ENCODE measurements at regions not wholly inside any gene's neighbourhood (a gene's known extent, or its start where the extent isn't known, plus 50 kb on each side); places are given as distances from the start of the nearest gene placed in this dataset.

DNA sequence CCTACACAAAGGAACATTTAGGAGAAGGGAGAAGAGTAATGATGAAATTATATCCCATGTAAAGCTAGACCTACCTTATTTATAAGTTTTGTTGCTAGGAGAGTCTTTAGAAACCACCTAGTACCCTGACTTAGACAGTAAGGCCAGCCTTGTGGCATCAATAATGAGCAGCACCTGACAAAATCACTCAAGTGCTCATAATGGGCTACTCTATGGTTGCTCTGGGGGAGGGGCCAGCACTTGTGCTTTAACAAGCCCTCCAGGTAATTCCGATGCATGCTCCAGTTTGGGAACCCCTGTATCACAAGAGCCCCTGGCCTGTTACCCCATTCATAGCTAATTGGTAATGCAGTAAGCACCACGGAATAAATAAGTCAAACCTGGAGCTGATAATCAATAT, 102.9 kb upstream of the ALK start:
- Histone ChIP-seq H3K9me3 (no peaks in the 10 kb centered on the region), H3K27me3 (peaks cover 21% of the 10 kb centered on the region), H3K4me1 (peaks cover 10% of the 10 kb centered on the region), H3K4me3 (no peak overlapping the region), H3K36me3 (no peaks in the 10 kb centered on the region), H3K27ac (no peak overlapping the region)
- TF ChIP-seq EP300 (IDR thresholded peaks at IDR 0.05) (no peak), POLR2A (IDR thresholded peaks at IDR 0.05) (no peak), POLR2AphosphoS5 (IDR thresholded peaks at IDR 0.05) (no peak)
- TF ChIP-seq, protein P1, sequence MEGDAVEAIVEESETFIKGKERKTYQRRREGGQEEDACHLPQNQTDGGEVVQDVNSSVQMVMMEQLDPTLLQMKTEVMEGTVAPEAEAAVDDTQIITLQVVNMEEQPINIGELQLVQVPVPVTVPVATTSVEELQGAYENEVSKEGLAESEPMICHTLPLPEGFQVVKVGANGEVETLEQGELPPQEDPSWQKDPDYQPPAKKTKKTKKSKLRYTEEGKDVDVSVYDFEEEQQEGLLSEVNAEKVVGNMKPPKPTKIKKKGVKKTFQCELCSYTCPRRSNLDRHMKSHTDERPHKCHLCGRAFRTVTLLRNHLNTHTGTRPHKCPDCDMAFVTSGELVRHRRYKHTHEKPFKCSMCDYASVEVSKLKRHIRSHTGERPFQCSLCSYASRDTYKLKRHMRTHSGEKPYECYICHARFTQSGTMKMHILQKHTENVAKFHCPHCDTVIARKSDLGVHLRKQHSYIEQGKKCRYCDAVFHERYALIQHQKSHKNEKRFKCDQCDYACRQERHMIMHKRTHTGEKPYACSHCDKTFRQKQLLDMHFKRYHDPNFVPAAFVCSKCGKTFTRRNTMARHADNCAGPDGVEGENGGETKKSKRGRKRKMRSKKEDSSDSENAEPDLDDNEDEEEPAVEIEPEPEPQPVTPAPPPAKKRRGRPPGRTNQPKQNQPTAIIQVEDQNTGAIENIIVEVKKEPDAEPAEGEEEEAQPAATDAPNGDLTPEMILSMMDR (IDR thresholded peaks at IDR 0.05), result no peak
- 96% methylated on average over 2 of the region's 2 CpGs for WGBS
- no peak for DNase-seq (ENCODE audit: low spot score in 2 of 2)

DNA sequence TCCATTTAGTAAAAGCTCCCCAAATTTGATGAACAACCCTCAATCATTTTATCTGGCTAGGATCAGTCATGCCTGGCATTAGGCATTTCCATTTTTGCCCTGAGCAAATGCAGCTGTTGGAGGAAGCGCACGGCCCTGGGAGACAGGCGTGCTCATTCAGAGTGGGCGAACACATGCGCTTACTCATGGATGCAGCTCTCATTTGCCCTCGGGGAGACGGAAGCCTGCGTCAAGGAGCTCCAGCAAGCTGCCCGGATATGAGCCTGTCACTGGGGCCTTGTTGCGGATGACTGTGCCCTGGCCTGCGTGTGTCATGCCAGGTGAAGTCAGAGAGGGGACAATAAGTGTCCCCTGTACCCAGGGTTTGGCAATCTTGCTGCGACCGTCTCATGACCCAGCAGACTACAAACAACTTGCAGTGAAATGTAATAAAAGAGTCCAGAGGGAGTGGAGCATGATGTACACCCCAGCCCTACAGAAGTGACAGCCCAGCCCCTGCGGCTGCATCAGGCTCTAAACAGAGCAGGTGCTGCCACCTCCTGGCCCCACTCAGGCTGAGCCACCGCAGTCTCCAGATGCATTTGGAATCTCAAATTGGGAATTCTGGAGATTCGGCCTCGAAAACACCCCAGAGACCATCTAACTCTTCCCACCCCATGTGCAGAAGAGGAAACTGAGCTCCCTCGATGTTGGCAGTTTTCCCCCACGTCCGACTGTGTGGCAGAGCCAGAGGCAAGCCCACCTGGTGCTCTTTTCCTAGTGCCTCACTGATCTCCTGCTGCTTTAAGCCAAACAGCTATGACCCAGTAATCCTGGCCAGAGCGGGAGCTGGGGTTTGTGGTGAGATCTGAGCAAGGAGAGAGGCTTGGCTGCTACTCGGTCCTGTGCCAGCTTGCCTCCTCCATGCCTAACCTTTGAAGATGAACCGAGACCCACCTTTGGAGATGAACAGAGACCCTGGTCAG, 105.0 kb upstream of the ALK start:
- Histone ChIP-seq H3K9me3 (no peaks in the 10 kb centered on the region), H3K36me3 (no peaks in the 10 kb centered on the region), H3K4me3 (no peak overlapping the region), H3K27me3 (peaks cover 24% of the 10 kb centered on the region), H3K4me1 (peaks cover 17% of the 10 kb centered on the region), H3K27ac (no peak overlapping the region)
- DNase-seq (ENCODE audit: low spot score in 2 of 2), result no peak
- WGBS, result 19% methylated on average over 11 of the region's 23 CpGs
- TF ChIP-seq, protein P1 (IDR thresholded peaks at IDR 0.05), result peak in 1 of 2 donors; percentile 64
- TF ChIP-seq POLR2AphosphoS5 (IDR thresholded peaks at IDR 0.05), result no peak

DNA sequence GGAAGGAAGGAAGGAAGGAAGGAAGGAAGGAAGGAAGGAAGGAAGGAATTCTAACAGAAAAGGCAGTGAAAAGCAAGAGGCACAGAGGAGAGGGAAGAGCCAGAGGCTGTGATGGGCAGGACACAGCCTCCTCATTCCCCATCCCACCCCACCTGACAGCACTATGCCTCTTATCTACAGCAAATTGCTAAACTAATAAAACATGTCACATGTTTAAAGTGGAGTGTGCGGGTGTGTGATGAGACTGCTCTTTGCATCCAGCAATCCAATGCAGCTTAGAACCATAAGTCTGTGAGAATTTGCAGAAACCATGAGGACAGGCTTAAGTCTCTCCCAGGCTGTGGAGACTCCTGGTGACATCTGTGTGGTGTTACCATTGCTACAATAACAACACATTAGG, 108.4 kb upstream of the ALK start:
- Histone ChIP-seq H3K4me3 (no peak overlapping the region), H3K9me3 (no peaks in the 10 kb centered on the region), H3K4me1 (peaks cover 17% of the 10 kb centered on the region), H3K27ac (no peak overlapping the region), H3K27me3 (peaks cover 20% of the 10 kb centered on the region), H3K36me3 (no peaks in the 10 kb centered on the region)
- 56% methylated on average over 1 of the region's 1 CpG for WGBS
- TF ChIP-seq, protein P1 (IDR thresholded peaks at IDR 0.05), result no peak
- TF ChIP-seq EP300 (IDR thresholded peaks at IDR 0.05) (no peak), POLR2A (IDR thresholded peaks at IDR 0.05) (no peak), POLR2AphosphoS5 (IDR thresholded peaks at IDR 0.05) (no peak)
- DNase-seq (ENCODE audit: low spot score in 2 of 2), result no peak

DNA sequence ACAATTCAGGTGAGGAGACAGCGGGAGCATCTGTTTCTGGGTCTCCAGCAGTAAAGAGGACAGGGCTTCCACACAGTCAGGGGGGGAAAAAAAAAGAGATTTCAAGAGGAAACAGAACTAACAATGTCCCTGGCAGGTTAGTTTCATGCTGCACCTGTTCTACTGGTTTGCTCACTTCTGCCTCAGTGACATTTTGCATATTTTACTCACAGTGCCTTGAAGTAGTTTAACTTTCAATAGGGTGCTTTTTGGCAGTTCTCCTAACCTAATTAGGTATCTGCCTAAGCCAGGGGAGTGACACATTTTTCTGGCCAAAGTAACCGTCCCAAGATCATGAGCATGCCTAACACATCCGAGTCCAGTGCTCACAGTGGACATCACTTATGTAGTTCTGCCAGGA, 109.0 kb upstream of the ALK start:
- WGBS, result 44% methylated on average over 3 of the region's 3 CpGs
- Histone ChIP-seq H3K27me3 (peaks cover 20% of the 10 kb centered on the region), H3K9me3 (no peaks in the 10 kb centered on the region), H3K4me1 (peaks cover 17% of the 10 kb centered on the region), H3K36me3 (no peaks in the 10 kb centered on the region), H3K4me3 (no peak overlapping the region), H3K27ac (no peak overlapping the region)
- TF ChIP-seq POLR2AphosphoS5 (IDR thresholded peaks at IDR 0.05), result no peak
- TF ChIP-seq EP300 (IDR thresholded peaks at IDR 0.05), result no peak
- TF ChIP-seq POLR2A (IDR thresholded peaks at IDR 0.05), result no peak
- TF ChIP-seq, protein P1 (IDR thresholded peaks at IDR 0.05), result no peak
- no peak for DNase-seq (ENCODE audit: low spot score in 2 of 2)

DNA sequence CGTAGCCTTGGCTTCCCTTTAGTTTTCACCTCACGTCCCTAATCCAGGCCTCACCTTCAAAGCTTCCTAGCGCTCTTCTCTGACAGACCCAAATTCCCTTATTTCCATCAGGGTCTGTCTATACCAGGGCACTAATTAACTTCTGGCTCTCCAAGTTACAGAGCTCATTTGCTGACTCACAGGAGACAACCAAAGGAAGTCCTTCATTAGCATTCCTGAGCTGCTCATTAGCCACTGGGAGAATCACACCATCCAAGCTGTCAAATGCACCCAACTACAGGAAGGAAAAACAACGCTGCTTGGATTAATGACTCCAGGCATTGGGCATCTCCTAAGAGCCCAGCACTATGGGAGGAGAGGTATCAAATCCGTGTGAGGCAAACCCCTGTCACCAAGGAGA, 109.8 kb upstream of the ALK start:
- Histone ChIP-seq H3K4me3 (no peak overlapping the region), H3K9me3 (no peaks in the 10 kb centered on the region), H3K4me1 (peaks cover 15% of the 10 kb centered on the region), H3K27ac (no peak overlapping the region), H3K27me3 (peaks cover 20% of the 10 kb centered on the region), H3K36me3 (no peaks in the 10 kb centered on the region)
- TF ChIP-seq, protein P1 (IDR thresholded peaks at IDR 0.05), result no peak
- TF ChIP-seq POLR2A (IDR thresholded peaks at IDR 0.05) (no peak), POLR2AphosphoS5 (IDR thresholded peaks at IDR 0.05) (no peak), EP300 (IDR thresholded peaks at IDR 0.05) (no peak)
- DNase-seq (ENCODE audit: low spot score in 2 of 2), result no peak
- 43% methylated on average over 5 of the region's 5 CpGs for WGBS
